H9 (cell line): ENCODE measurements at regions not wholly inside any gene's neighbourhood (a gene's known extent, or its start where the extent isn't known, plus 50 kb on each side); places are given as distances from the start of the nearest gene placed in this dataset.

ENCODE experiments used
- DNase-seq: peaks from one replicate; pipeline ENCODE4 v3.0.0-alpha.2; 2017
- H2AFZ ChIP-seq: one replicate; pipeline ENCODE4 v1.6.1; 2013; ENCODE audit warnings: mild to moderate bottlenecking, low read length, control low read depth, moderate library complexity
- H2AK5ac ChIP-seq: 2 replicates; pipeline ENCODE4 v1.6.1; 2013; ENCODE audit warnings: low read length, control low read depth, mixed read lengths; ENCODE audit not compliant: insufficient read length
- H2BK120ac ChIP-seq: one replicate; pipeline ENCODE4 v1.6.1; 2013; ENCODE audit warnings: low read depth, mild to moderate bottlenecking, low read length, control low read depth, inconsistent platforms; ENCODE audit not compliant: poor library complexity, severe bottlenecking
- H2BK12ac ChIP-seq: 2 replicates; pipeline ENCODE4 v1.6.1; 2013; ENCODE audit warnings: low read length, control low read depth, mixed read lengths, low read depth; ENCODE audit not compliant: insufficient read length
- H2BK15ac ChIP-seq: 2 replicates; pipeline ENCODE4 v1.6.1; 2013; ENCODE audit warnings: low read depth, low read length, control low read depth
- H2BK20ac ChIP-seq: one replicate; pipeline ENCODE4 v1.6.1; 2013; ENCODE audit warnings: low read depth, mild to moderate bottlenecking, low read length, control low read depth, inconsistent platforms; ENCODE audit not compliant: poor library complexity, severe bottlenecking
- H2BK5ac ChIP-seq: 2 replicates; pipeline ENCODE4 v1.6.1; 2013; ENCODE audit warnings: low read length, control low read depth, mixed read lengths; ENCODE audit not compliant: insufficient read length
- H3K14ac ChIP-seq: 2 replicates; pipeline ENCODE4 v1.6.1; 2013; ENCODE audit warnings: low read length, control low read depth; ENCODE audit not compliant: insufficient read depth
- H3K18ac ChIP-seq: 2 replicates; pipeline ENCODE4 v1.6.1; 2013; ENCODE audit warnings: low read depth, mild to moderate bottlenecking, mixed read lengths, low read length, control low read depth; ENCODE audit not compliant: insufficient read length
- H3K23ac ChIP-seq: 2 replicates; pipeline ENCODE4 v1.6.1; 2013; ENCODE audit warnings: low read length, control low read depth, mixed read lengths, low read depth; ENCODE audit not compliant: insufficient read length
- H3K23me2 ChIP-seq: 2 replicates; pipeline ENCODE4 v1.6.1; 2013; ENCODE audit warnings: low read depth, mild to moderate bottlenecking, mixed read lengths, low read length, control low read depth; ENCODE audit not compliant: insufficient read length, poor library complexity, severe bottlenecking
- H3K27ac ChIP-seq: 2 replicates; pipeline ENCODE4 v1.5.1; 2013; ENCODE audit warnings: low read length, control low read depth, mixed read lengths, low read depth; ENCODE audit not compliant: insufficient read length
- H3K27me3 ChIP-seq: 2 replicates; pipeline ENCODE4 v1.6.1; 2013; ENCODE audit warnings: low read length, control low read depth, inconsistent platforms; ENCODE audit not compliant: insufficient read depth
- H3K4ac ChIP-seq: 2 replicates; pipeline ENCODE4 v1.6.1; 2013; ENCODE audit warnings: low read depth, mild to moderate bottlenecking, control low read depth, inconsistent platforms, low read length, moderate library complexity
- H3K4me1 ChIP-seq: 2 replicates; pipeline ENCODE4 v1.6.1; 2013; ENCODE audit warnings: low read length, control low read depth, inconsistent platforms; ENCODE audit not compliant: insufficient read depth
- H3K4me2 ChIP-seq: 2 replicates; pipeline ENCODE4 v1.6.1; 2013; ENCODE audit warnings: low read length, control low read depth, mixed read lengths; ENCODE audit not compliant: insufficient read length, insufficient read depth
- H3K56ac ChIP-seq: 2 replicates; pipeline ENCODE4 v1.6.1; 2013; ENCODE audit warnings: low read depth, mild to moderate bottlenecking, mixed read lengths, low read length, control low read depth; ENCODE audit not compliant: insufficient read length
- H3K79me1 ChIP-seq: 2 replicates; pipeline ENCODE4 v1.6.1; 2013; ENCODE audit warnings: low read depth, mild to moderate bottlenecking, moderate library complexity, low read length, control low read depth, inconsistent platforms; ENCODE audit not compliant: insufficient read depth, poor library complexity, severe bottlenecking
- H3K79me2 ChIP-seq: 2 replicates; pipeline ENCODE4 v1.6.1; 2013; ENCODE audit warnings: low read length, control low read depth, inconsistent platforms; ENCODE audit not compliant: insufficient read depth
- H3K9ac ChIP-seq: 2 replicates; pipeline ENCODE4 v1.6.1; 2013; ENCODE audit warnings: low read length, control low read depth, mixed read lengths; ENCODE audit not compliant: insufficient read length; ENCODE audit errors: extremely low read depth
- H3K9me3 ChIP-seq: one replicate; pipeline ENCODE4 v1.6.1; 2013; ENCODE audit warnings: low read depth, low read length, inconsistent platforms; ENCODE audit not compliant: control insufficient read depth
- H3T11ph ChIP-seq: one replicate; pipeline ENCODE4 v1.6.1; 2013; ENCODE audit warnings: mild to moderate bottlenecking, low read length, control low read depth, inconsistent platforms
- H4K20me1 ChIP-seq: one replicate; pipeline ENCODE4 v1.6.1; 2013; ENCODE audit not compliant: control insufficient read depth, insufficient read length, insufficient read depth
- H4K5ac ChIP-seq: 2 replicates; pipeline ENCODE4 v1.6.1; 2013; ENCODE audit warnings: low read depth, mild to moderate bottlenecking, mixed read lengths, low read length, control low read depth; ENCODE audit not compliant: insufficient read length
- H4K8ac ChIP-seq: replicated peaks from 2 replicates; pipeline ENCODE4 v1.6.1; 2013; ENCODE audit warnings: low read length, control low read depth, mixed read lengths, low read depth; ENCODE audit not compliant: insufficient read length
- H4K91ac ChIP-seq: 2 replicates; pipeline ENCODE4 v1.6.1; 2013; ENCODE audit warnings: low read depth, mild to moderate bottlenecking, moderate library complexity, mixed read lengths, low read length, control low read depth; ENCODE audit not compliant: insufficient read length
- H3K27ac Mint-ChIP-seq, 3 experiments: 2 replicates in 2 of 3; 3 replicates in 1 of 3; pipeline ENCODE4 v1.8.0; 2020 to 2021; ENCODE audit warnings: mixed read lengths in 3 of 3, mild to moderate bottlenecking in 1 of 3, moderate library complexity in 1 of 3
- H3K27me3 Mint-ChIP-seq: 2 replicates; pipeline ENCODE4 v1.8.0; 2021; ENCODE audit warnings: low read depth, mild to moderate bottlenecking, moderate library complexity, mixed read lengths
- H3K36me3 Mint-ChIP-seq, 3 experiments: 2 replicates in 2 of 3; 3 replicates in 1 of 3; pipeline ENCODE4 v1.8.0; 2020 to 2021; ENCODE audit warnings: low read depth in 3 of 3, mixed read lengths in 3 of 3; ENCODE audit not compliant: insufficient read depth in 1 of 3
- H3K4me1 Mint-ChIP-seq, 2 experiments: 2 replicates each; pipeline ENCODE4 v1.8.0; 2020; ENCODE audit warnings: mixed read lengths in 2 of 2
- H3K4me3 Mint-ChIP-seq, 2 experiments: 2 replicates in 1 of 2; 3 replicates in 1 of 2; pipeline ENCODE4 v1.8.0; 2020 to 2021; ENCODE audit warnings: mild to moderate bottlenecking in 2 of 2, mixed read lengths in 2 of 2, moderate library complexity in 1 of 2
- H3K9me3 Mint-ChIP-seq, 2 experiments: 2 replicates in 1 of 2; 3 replicates in 1 of 2; pipeline ENCODE4 v1.8.0; 2020; ENCODE audit warnings: mild to moderate bottlenecking in 2 of 2, mixed read lengths in 2 of 2, moderate library complexity in 1 of 2
- CTCF ChIP-seq: fragments of 200-600 bp; sonication (generic); conservative IDR thresholded peaks from 3 replicates; pipeline ENCODE4 v1.8.0; 2021; ENCODE audit warnings: antibody characterized with exemption, mild to moderate bottlenecking
- WGBS: extraction: QIAGEN DNeasy Blood & Tissue Kit; methylation state at CpG from one replicate; pipeline ENCODE4 v1.1.7; 2013; ENCODE audit warnings: missing lambda C conversion rate, low lambda C conversion rate, mixed read lengths; ENCODE audit not compliant: insufficient read length; ENCODE audit errors: extremely low coverage; 5-methylcytosine and 5-hydroxymethylcytosine counted together

GRCh38 chr10:59557642-59558041 is 152.0 kb downstream of the SLC16A9 start:
- no peak overlapping the region for H4K91ac ChIP-seq
- no peak overlapping the region for H3K4me3 Mint-ChIP-seq
- no peak overlapping the region for H3K27ac ChIP-seq
- H2BK120ac ChIP-seq: no peak overlapping the region
- no peak overlapping the region for H2BK5ac ChIP-seq
- H3K36me3 Mint-ChIP-seq: no peaks in the 10 kb centered on the region
- H3K4ac ChIP-seq: no peak overlapping the region
- H3T11ph ChIP-seq: no peak overlapping the region
- no peak overlapping the region for H2BK20ac ChIP-seq
- H3K14ac ChIP-seq: no peak overlapping the region
- no peak overlapping the region for H2AK5ac ChIP-seq
- H3K27me3 Mint-ChIP-seq: no peaks in the 10 kb centered on the region
- no peaks in the 10 kb centered on the region for H3K27me3 ChIP-seq
- no peak overlapping the region for H2BK15ac ChIP-seq
- no peak for DNase-seq
- no peaks in the 10 kb centered on the region for H3K9me3 Mint-ChIP-seq
- H3K4me1 Mint-ChIP-seq: peaks cover 31 to 38% of the 10 kb centered on the region in 2 experiments
- no peak overlapping the region for H3K18ac ChIP-seq
- no peak overlapping the region for H3K23ac ChIP-seq
- TF ChIP-seq CTCF: no peak
- H3K79me1 ChIP-seq: no peaks in the 10 kb centered on the region
- H3K56ac ChIP-seq: no peak overlapping the region
- no peak overlapping the region for H3K4me2 ChIP-seq
- peak overlapping the region in 2 of 3 experiments; percentile 38 to 41; a peak in 3 of 7 replicates for H3K27ac Mint-ChIP-seq
- no peak overlapping the region for H4K8ac ChIP-seq
- H3K9me3 ChIP-seq: no peaks in the 10 kb centered on the region
- no peaks in the 10 kb centered on the region; the same call in 1 of the 2 replicates for H3K4me1 ChIP-seq
- H4K20me1 ChIP-seq: no peaks in the 10 kb centered on the region
- H4K5ac ChIP-seq: no peak overlapping the region
- no peak overlapping the region for H2BK12ac ChIP-seq
- no peak overlapping the region for H2AFZ ChIP-seq
- WGBS: no CpG with 5 or more reads among the region's 3 CpGs
- H3K79me2 ChIP-seq: no peaks in the 10 kb centered on the region
- no peaks in the 10 kb centered on the region for H3K23me2 ChIP-seq
- H3K9ac ChIP-seq: no peak overlapping the region
